Thyroid gland (tissue), 4 donors: ENCODE measurements at regions not wholly inside any gene's neighbourhood (a gene's known extent, or its start where the extent isn't known, plus 50 kb on each side); places are given as distances from the start of the nearest gene placed in this dataset.

Source experiments
- DNase-seq, 2 donors: peaks; one replicate each; pipeline ENCODE4 v3.0.0-alpha.2; 2019
- H3K27ac ChIP-seq, 3 donors: fragments of 200-600 bp; sonication (generic); 1 replicate in 2 of 3; 2 replicates in 1 of 3; pipeline ENCODE4 v1.5.1; 2016 to 2019; ENCODE audit warnings: mild to moderate bottlenecking in 1 of 3, moderate library complexity in 1 of 3
- H3K27me3 ChIP-seq: fragments of 200-600 bp; sonication (generic); one replicate; pipeline ENCODE4 v1.5.1; 2019
- H3K36me3 ChIP-seq, 2 donors: fragments of 200-600 bp; sonication (generic); one replicate each; pipeline ENCODE4 v1.5.1; 2016 to 2019
- H3K4me1 ChIP-seq, 2 donors: fragments of 200-600 bp; sonication (generic); one replicate each; pipeline ENCODE4 v1.5.1; 2017 to 2019
- H3K4me3 ChIP-seq, 3 donors: fragments of 200-600 bp; sonication (generic); replicated peaks in 1 of 3; 1 replicate in 2 of 3; 2 replicates in 1 of 3; pipeline ENCODE4 v1.5.1; 2016; ENCODE audit warnings: mild to moderate bottlenecking in 1 of 3
- H3K9me3 ChIP-seq: fragments of 200-600 bp; sonication (generic); one replicate; pipeline ENCODE4 v1.5.1; 2017
- POLR2A ChIP-seq, 2 donors: fragments of 450-650 bp; IDR thresholded peaks; one replicate each; pipeline ENCODE4 v1.6.1; 2017; ENCODE audit warnings: antibody characterized with exemption in 2 of 2, mild to moderate bottlenecking in 2 of 2, moderate library complexity in 1 of 2
- WGBS, 2 donors: methylation state at CpG; one replicate each; pipeline ENCODE4 v1.1.5; 2017; 5-methylcytosine and 5-hydroxymethylcytosine counted together
- intact Hi-C: fragments of 100-400 bp; cut with DNase I; formaldehyde crosslinking; loops from one replicate; pipeline ENCODE4 v1.15.1; 2023
- TF ChIP-seq, protein P1 (sequence below), 6 experiments: fragments of 200-600 bp in 3 of 6; fragments of 450-650 bp in 3 of 6; sonication (generic) in 3 of 6; IDR thresholded peaks; one replicate each; pipeline ENCODE4 v1.5.1; 2016 to 2019; ENCODE audit warnings: antibody characterized with exemption in 6 of 6, mild to moderate bottlenecking in 2 of 6, inconsistent platforms in 1 of 6, moderate library complexity in 1 of 6

DNA sequence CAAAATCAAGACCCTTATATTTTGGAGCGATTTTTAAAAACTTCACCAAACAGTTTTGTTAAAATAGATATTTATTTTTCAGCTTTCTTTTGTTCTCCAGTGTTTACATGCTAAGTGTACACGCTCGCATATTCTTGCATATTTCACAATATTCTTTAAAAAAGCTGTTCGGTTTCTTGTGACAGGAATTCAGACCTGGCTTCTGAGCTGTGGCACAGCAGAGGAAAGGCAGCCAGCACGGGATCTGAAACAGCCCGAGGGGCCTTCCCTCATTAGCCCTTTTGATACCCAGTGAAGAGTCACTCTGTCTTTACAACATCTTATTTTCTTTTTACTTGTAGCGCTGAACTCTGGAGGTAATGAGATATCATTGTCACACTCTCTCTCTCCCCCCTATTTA lies 234.0 kb downstream of the B3GLCT start:
- Histone ChIP-seq H3K27me3 (no peaks in the 10 kb centered on the region), H3K36me3 (no peaks in the 10 kb centered on the region), H3K9me3 (no peaks in the 10 kb centered on the region), H3K27ac (no peak overlapping the region), H3K4me1 (no peaks in the 10 kb centered on the region), H3K4me3 (no peak overlapping the region)
- DNase-seq = no peak
- intact Hi-C loops = no loop called here
- TF ChIP-seq POLR2A (IDR thresholded peaks at IDR 0.05) = no peak
- TF ChIP-seq, protein P1, sequence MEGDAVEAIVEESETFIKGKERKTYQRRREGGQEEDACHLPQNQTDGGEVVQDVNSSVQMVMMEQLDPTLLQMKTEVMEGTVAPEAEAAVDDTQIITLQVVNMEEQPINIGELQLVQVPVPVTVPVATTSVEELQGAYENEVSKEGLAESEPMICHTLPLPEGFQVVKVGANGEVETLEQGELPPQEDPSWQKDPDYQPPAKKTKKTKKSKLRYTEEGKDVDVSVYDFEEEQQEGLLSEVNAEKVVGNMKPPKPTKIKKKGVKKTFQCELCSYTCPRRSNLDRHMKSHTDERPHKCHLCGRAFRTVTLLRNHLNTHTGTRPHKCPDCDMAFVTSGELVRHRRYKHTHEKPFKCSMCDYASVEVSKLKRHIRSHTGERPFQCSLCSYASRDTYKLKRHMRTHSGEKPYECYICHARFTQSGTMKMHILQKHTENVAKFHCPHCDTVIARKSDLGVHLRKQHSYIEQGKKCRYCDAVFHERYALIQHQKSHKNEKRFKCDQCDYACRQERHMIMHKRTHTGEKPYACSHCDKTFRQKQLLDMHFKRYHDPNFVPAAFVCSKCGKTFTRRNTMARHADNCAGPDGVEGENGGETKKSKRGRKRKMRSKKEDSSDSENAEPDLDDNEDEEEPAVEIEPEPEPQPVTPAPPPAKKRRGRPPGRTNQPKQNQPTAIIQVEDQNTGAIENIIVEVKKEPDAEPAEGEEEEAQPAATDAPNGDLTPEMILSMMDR (IDR thresholded peaks at IDR 0.05) = no peak
- WGBS, 2 donors = 80 to 85% methylated on average over 7 of the region's 7 CpGs

DNA sequence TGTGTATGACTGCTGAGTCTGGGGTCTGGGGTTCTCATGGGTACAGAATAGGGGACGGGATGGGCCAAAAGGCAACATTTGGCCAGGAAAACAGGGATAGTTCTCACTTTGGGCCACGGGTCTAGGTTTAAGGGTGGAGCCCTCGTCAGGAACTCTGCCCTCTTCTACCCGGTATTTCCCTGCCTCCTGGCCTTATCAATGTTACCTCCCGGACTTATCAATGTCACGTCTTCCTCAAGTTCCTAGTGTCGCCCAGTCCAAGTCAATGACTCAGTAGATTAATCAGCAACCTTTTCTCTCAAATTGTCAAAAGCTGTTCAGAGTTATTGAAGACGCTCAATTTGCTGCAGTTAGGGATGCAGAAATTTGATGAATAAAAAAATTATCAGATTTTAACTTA lies 234.8 kb downstream of the B3GLCT start:
- Histone ChIP-seq H3K9me3 (no peaks in the 10 kb centered on the region), H3K4me3 (no peak overlapping the region), H3K4me1 (no peaks in the 10 kb centered on the region), H3K27me3 (no peaks in the 10 kb centered on the region), H3K36me3 (no peaks in the 10 kb centered on the region), H3K27ac (no peak overlapping the region)
- no peak for DNase-seq
- TF ChIP-seq, protein P1 (IDR thresholded peaks at IDR 0.05) = no peak
- TF ChIP-seq POLR2A (IDR thresholded peaks at IDR 0.05) = no peak
- 95 to 97% methylated on average over 8 of the region's 8 CpGs for WGBS, 2 donors
- intact Hi-C loops = no loop called here

DNA sequence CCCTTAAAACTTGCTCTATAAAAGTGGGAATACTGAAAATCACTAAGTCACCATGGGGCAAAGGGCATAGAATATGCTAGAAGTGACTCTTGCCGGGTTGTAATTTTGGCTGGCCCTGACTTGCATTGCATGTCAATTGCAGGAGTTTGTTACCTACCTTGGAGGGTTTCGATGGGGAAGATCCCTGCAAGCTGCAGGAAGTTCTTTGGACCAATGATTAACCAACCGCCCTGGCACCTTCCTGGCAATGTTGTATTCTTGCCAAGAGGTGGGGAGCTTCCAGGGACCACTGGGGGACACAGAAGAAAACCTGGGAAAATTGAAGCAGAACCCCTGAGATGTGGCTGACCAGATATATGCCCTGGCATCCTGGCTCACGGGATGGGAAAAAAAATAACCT lies 235.8 kb downstream of the B3GLCT start:
- Histone ChIP-seq H3K36me3 (no peaks in the 10 kb centered on the region), H3K9me3 (no peaks in the 10 kb centered on the region), H3K27me3 (no peaks in the 10 kb centered on the region), H3K4me3 (no peak overlapping the region), H3K4me1 (no peaks in the 10 kb centered on the region), H3K27ac (no peak overlapping the region)
- TF ChIP-seq POLR2A (IDR thresholded peaks at IDR 0.05) = no peak
- TF ChIP-seq, protein P1 (IDR thresholded peaks at IDR 0.05) = no peak
- intact Hi-C loops = no loop called here
- 93 to 95% methylated on average over 4 of the region's 4 CpGs for WGBS, 2 donors
- no peak for DNase-seq

DNA sequence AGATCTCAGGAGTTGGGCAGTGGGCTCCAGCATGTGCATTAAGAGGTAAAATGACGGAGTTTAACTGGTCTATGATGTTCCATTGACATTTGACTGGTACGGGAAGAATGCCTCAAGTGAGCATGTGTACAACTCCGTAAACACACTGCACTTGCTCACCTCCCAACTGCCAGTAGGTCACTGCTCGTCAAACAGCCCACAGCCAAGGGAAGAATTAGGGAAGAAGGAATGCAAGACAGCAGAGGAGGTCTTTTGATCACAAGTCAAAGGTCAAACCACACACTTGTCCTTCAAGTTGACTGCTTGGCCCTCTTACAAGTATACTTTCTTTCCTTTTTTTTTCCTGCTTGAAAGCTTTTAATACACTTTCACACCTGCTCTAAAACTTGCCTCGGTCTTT lies 236.7 kb downstream of the B3GLCT start:
- Histone ChIP-seq H3K36me3 (no peaks in the 10 kb centered on the region), H3K27me3 (no peaks in the 10 kb centered on the region), H3K27ac (no peak overlapping the region), H3K9me3 (no peaks in the 10 kb centered on the region), H3K4me1 (no peaks in the 10 kb centered on the region), H3K4me3 (no peak overlapping the region)
- no peak for TF ChIP-seq POLR2A (IDR thresholded peaks at IDR 0.05)
- TF ChIP-seq, protein P1 (IDR thresholded peaks at IDR 0.05) = no peak
- intact Hi-C loops = no loop called here
- 51 to 54% methylated on average over 5 of the region's 5 CpGs for WGBS, 2 donors
- DNase-seq = no peak

DNA sequence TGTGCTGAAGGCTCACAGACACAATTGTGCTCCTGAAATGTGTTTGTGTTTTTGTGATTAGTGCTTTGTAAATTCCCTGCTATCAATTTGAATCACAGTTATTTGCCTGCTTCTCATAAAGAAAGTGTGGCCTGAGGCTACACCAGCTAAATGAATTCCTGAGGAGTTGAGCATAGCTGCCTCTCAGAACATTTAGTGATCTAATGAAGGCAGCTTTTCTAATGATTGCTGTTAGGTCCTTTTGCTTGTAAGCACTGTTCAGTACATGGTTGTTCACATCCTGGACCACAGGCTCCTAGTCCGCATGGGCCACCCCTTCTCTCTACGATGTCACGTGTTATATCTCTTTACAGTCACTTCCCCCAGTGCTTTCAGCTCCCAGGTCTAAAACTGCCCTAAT lies 238.2 kb downstream of the B3GLCT start:
- no peaks in the 10 kb centered on the region for H3K4me1 ChIP-seq
- H3K9me3 ChIP-seq = no peaks in the 10 kb centered on the region
- TF ChIP-seq, protein P1 (IDR thresholded peaks at IDR 0.05) = no peak
- TF ChIP-seq POLR2A (IDR thresholded peaks at IDR 0.05) = no peak
- WGBS, 2 donors = 84 to 91% methylated on average over 3 of the region's 3 CpGs
- intact Hi-C loops = no loop called here
- no peak overlapping the region for H3K4me3 ChIP-seq
- H3K36me3 ChIP-seq = no peaks in the 10 kb centered on the region
- no peak overlapping the region for H3K27ac ChIP-seq
- no peaks in the 10 kb centered on the region for H3K27me3 ChIP-seq
- no peak for DNase-seq
